ENCODE measurements at regions not wholly inside any gene's neighbourhood (a gene's known extent, or its start where the extent isn't known, plus 50 kb on each side); places are given as distances from the start of the nearest gene placed in this dataset.

GRCh38 chr13:107811233-107812013 is 403.9 kb downstream of the LIG4 start:
- ChIA-PET POLR2A (no interaction called here), CTCF (no interaction called here)
- H3K27me3 ChIP-seq (ENCODE audit: control insufficient read depth, insufficient read depth, low read length) = no peaks in the 10 kb centered on the region
- H3K4me3 ChIP-seq (ENCODE audit: low read depth, low read length) = no peak overlapping the region
- no peaks in the 10 kb centered on the region for H3K9me3 ChIP-seq (ENCODE audit: control insufficient read depth, insufficient read depth, low read length)
- DNase-seq (ENCODE audit: low read depth, low spot score) = no peak
- no peak for TF ChIP-seq CTCF (IDR thresholded peaks at IDR 0.05; ENCODE audit: low read depth, low read length)
- no peak overlapping the region for H3K27ac ChIP-seq (ENCODE audit: low read depth, low read length)

GRCh38 chr13:107809125-107809524 is 406.2 kb downstream of the LIG4 start:
- no peaks in the 10 kb centered on the region for H3K9me3 ChIP-seq (ENCODE audit: control insufficient read depth, insufficient read depth, low read length)
- no peak for DNase-seq (ENCODE audit: low read depth, low spot score)
- H3K27ac ChIP-seq (ENCODE audit: low read depth, low read length) = no peak overlapping the region
- no peak overlapping the region for H3K4me3 ChIP-seq (ENCODE audit: low read depth, low read length)
- ChIA-PET CTCF (no interaction called here), POLR2A (no interaction called here)
- H3K27me3 ChIP-seq (ENCODE audit: control insufficient read depth, insufficient read depth, low read length) = no peaks in the 10 kb centered on the region
- TF ChIP-seq CTCF (IDR thresholded peaks at IDR 0.05; ENCODE audit: low read depth, low read length) = no peak

- no peak for TF ChIP-seq CTCF (IDR thresholded peaks at IDR 0.05; ENCODE audit: low read depth, low read length)
- Histone ChIP-seq H3K27me3 (ENCODE audit: control insufficient read depth, insufficient read depth, low read length) (no peaks in the 10 kb centered on the region), H3K9me3 (ENCODE audit: control insufficient read depth, insufficient read depth, low read length) (no peaks in the 10 kb centered on the region), H3K27ac (ENCODE audit: low read depth, low read length) (no peak overlapping the region), H3K4me3 (ENCODE audit: low read depth, low read length) (no peak overlapping the region)
- ChIA-PET CTCF (no interaction called here), POLR2A (no interaction called here)
- no peak for DNase-seq (ENCODE audit: low read depth, low spot score)
These were observed 406.9 kb downstream of the LIG4 start for GRCh38 chr13:107808389-107808788.

- no peak for DNase-seq (ENCODE audit: low read depth, low spot score)
- CTCF ChIA-PET = no interaction called here
- no peak overlapping the region for H3K27ac ChIP-seq (ENCODE audit: low read depth, low read length)
- no peak for TF ChIP-seq CTCF (IDR thresholded peaks at IDR 0.05; ENCODE audit: low read depth, low read length)
- no peak overlapping the region for H3K4me3 ChIP-seq (ENCODE audit: low read depth, low read length)
- H3K27me3 ChIP-seq (ENCODE audit: control insufficient read depth, insufficient read depth, low read length) = no peaks in the 10 kb centered on the region
- no peaks in the 10 kb centered on the region for H3K9me3 ChIP-seq (ENCODE audit: control insufficient read depth, insufficient read depth, low read length)
- POLR2A ChIA-PET = no interaction called here
These were observed 407.8 kb downstream of the LIG4 start for GRCh38 chr13:107807306-107808073.

- no peaks in the 10 kb centered on the region for H3K27me3 ChIP-seq (ENCODE audit: control insufficient read depth, insufficient read depth, low read length)
- POLR2A ChIA-PET = no interaction called here
- no peak for TF ChIP-seq CTCF (IDR thresholded peaks at IDR 0.05; ENCODE audit: low read depth, low read length)
- no peak for DNase-seq (ENCODE audit: low read depth, low spot score)
- no peak overlapping the region for H3K4me3 ChIP-seq (ENCODE audit: low read depth, low read length)
- no peak overlapping the region for H3K27ac ChIP-seq (ENCODE audit: low read depth, low read length)
- no peaks in the 10 kb centered on the region for H3K9me3 ChIP-seq (ENCODE audit: control insufficient read depth, insufficient read depth, low read length)
- CTCF ChIA-PET = no interaction called here
These were observed 408.6 kb downstream of the LIG4 start for GRCh38 chr13:107806726-107807125.
